HG03103 (cell line): ENCODE measurements at regions not wholly inside any gene's neighbourhood (a gene's known extent, or its start where the extent isn't known, plus 50 kb on each side); places are given as distances from the start of the nearest gene placed in this dataset.

Experiments used
- ATAC-seq: cut with Tn5 transposase; IDR thresholded peaks from one replicate; pipeline ENCODE4 v1.9.1; 2021; ENCODE audit warnings: low read depth; ENCODE audit not compliant: unreplicated experiment

DNA sequence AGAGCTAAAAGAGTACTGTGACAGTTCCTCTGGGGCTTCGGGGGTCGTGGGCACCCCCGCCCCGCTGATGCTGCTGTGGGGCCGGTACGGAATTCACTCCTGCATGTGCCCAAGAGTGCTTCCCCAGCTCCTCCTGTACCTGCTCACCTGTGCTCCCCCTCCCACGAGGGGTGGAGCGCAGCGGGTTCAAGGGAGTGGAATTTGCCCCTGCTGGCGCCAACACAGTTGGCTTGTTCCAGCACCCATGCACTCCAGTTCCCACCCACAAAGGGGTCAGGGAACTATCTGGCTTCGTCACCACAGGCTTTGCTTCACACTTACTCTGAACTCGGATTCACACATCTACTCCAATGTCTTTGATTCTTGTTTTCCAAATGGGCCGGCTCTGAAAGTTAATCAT, 1086.9 kb upstream of the CDH6 start:
- ATAC-seq = no peak

GRCh38 chr5:30104872-30105596, 1088.5 kb upstream of the CDH6 start:
- ATAC-seq = no peak

- ATAC-seq = no peak
These were observed 1089.9 kb upstream of the CDH6 start for GRCh38 chr5:30103452-30104202.

- ATAC-seq = no peak
These were observed 1090.4 kb upstream of the CDH6 start for GRCh38 chr5:30103052-30103451.

- no peak for ATAC-seq
These were observed 1091.3 kb upstream of the CDH6 start for GRCh38 chr5:30102185-30102584.

DNA sequence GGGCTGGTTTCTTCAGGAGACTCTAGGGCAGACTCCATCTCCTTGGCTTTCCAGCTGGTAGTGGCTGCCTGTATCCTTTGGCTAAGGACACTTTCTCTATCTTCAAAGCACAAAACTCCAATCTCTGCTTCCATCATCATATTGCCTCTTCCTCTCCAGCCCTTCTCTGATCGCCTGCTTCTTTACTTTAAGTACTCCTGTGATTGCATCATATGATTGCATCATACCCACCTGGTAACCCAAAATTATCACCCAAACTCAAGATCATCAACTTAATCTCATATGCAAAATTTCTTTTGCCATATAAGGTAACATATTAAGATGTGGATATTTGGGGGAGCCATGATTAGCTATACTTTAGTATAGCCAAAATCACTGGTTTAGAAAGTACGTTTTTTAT, 1092.6 kb upstream of the CDH6 start:
- ATAC-seq = no peak

DNA sequence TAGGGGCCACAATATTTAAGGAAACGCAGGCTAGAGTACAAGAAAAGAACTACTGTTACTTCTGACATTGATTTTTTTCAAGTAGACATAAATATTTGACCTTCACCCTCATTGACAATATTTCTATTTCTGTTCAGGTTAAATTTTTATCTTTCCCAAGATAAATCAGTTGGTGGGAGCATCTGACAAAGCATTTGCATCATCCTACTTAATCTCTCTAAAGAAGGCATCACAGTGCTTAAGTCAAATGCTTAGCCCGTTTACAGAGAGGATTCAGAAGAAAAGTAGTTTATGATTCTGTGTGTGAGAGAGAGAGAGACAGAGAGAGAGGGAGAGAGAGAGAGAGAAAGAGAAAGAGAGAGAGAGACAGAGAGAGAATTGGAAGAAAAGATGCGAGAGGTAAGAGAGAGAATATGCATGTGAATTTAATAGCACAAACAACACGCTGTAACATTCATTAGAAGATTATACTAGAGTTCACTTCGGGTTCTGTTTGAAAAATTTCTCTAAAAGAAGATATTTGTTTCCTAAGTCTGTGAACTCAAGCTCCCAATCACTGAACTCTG, 1093.3 kb upstream of the CDH6 start:
- no peak for ATAC-seq

- no peak for ATAC-seq
These were observed 1093.9 kb upstream of the CDH6 start for GRCh38 chr5:30099634-30100033.

DNA sequence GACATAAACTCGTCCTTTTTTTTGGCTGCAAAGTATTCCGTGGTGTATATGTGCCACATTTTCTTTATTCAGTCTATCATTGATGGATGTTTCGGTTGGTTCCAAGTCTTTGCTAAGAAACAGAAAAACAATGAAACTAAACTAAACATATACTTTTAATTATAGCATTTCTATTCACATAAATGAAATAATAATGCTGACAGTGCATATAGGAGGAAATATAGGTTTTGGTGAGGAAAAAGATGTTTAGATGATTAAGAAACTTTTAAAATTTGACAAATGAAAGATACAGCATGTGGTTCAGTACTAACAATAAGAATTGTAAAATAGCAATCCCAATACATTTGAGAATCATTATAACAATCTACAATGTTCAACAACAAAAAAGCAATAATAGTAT, 1094.5 kb upstream of the CDH6 start:
- ATAC-seq = no peak

DNA sequence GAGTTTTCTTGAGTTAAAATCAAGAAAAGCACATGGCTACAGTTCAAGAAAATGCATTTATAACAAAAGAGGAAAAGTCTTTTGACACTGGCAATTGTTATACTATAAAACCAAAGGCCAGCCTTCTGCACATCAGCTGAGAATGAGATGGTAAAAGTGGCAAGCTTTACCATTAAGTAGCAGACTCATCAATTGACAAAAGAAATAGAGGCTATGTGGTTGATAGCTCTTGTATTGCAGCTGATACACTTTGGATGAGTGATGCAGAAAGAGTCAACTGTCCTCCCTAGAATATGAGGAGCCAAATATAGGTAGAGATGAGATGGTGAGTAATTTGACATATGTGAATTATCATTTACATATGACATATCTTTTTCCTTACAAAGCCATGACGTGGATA, 1100.9 kb upstream of the CDH6 start:
- ATAC-seq = no peak

DNA sequence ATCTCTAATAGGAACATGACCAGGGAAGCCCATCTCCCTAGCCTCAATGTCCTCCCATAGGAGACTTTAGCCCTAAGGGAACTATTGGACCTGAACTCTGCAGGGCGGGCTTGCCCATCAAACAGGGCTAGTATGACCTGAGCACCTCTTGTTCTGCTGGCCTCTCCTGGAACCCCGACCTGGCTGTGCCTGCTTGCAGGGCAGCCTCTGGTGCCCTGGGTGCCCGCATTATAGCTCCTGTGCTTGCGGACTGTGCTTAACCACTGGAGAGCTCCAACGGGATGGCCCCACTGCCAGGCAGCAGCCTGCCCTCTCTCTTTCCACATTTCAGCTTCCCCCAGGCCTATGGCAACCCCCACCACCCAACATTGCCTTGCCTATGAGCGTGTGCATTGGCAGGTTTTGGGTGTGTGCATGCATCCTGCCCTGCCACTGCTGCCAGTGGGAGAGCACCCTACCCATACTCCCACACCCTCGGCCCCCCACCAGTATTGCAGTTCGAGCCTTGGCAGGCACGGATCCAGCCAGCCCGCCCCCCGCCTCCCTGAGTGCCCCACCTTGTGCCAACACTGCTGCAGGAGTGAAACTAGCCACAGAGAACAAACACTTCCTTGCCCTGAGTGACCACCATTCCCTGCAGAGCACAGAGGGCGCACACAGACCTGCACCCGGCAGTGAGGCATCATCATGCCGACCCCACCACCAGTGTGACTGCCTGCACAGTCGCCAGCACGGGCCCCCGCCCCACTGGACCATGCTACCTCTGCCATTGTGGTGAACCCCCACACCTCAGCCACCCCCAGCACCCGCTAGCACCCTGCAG, 1123.8 kb upstream of the CDH6 start:
- no peak for ATAC-seq

GRCh38 chr5:30063503-30063902, 1130.0 kb upstream of the CDH6 start:
- ATAC-seq = no peak

DNA sequence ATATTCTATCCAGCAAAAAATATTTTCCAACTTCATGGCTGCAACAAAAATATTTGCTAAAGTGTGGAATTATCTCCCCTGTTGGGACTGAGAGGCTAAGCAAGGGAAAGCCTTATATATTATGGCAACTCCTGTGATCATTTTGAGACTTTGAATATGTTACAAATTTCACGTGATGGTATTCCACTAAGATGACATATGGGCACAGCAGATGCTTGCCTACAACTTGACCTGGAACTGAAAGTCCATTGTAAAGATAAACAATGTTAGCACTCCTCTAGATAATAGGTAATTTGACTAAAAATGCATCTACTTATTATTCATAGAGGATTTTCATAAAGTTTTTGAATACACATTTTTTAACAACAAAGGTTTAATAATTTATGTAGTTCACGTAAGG, 1141.5 kb upstream of the CDH6 start:
- no peak for ATAC-seq

DNA sequence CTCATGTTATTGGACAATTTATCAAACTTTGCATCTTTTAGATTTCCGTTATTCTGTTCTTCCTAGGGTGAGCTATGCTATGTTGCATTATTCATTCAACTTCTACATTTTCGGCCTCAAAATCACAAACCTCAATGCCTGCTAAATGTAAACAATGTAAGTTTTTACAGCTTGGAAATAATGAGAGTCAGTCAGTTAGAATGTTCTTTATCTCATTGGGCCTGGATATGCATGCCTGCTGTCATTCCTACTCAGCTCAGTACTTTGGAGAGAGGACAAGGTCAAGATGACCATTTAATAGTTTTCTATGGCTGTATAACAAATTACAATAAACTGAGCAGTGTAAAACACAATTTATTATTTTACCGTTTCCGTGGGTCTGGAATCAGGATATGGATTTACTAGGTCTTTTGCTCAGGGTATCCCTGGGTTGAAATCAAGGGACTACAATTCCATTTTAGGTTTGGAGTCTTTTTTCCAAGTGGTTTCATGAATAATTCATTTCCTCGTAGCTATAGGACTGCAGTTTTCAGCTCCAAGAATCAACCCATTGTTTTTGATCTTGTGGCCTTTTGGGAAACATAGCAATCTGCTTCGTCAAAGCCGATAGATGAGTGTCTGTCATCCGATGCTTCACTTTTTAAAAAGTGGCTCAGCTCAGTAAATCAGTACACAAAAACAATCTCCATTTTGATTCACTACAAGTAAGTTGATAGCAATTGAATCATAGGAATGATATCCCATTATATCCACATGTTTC, 1143.2 kb upstream of the CDH6 start:
- ATAC-seq = no peak

- ATAC-seq = no peak
These were observed 1150.8 kb upstream of the CDH6 start for GRCh38 chr5:30042677-30043076.

DNA sequence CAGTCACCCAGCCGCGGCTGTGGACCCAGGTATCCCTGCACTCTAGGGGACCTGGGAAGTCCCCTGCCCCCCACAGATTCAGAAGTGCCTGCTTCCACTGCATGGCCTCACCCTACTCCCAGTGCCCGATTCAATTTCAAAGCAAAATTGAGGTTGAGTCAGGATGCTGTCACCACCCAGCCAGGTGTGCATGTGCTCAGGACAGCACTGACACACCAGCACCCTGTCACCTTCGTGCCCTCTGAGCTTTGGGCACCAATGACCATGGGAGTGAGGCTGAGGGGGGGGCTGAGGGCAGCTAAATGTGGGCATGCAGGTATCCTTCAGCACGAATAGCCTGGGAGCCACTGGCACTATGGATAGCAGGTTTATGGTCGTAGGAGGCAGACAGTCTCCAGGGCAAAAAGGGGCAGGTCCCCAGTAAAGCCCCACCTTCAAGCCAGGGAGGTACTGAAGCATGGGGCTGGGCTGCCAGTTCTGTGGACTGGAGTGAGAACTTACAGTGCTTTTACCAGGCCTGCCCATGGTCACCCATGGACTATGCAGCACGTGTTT, 1151.6 kb upstream of the CDH6 start:
- ATAC-seq = no peak

GRCh38 chr5:30041291-30041690, 1152.2 kb upstream of the CDH6 start:
- ATAC-seq = no peak

GRCh38 chr5:30040488-30041118, 1152.9 kb upstream of the CDH6 start:
- ATAC-seq = no peak

GRCh38 chr5:30039379-30039778, 1154.1 kb upstream of the CDH6 start:
- no peak for ATAC-seq

GRCh38 chr5:30034870-30035269, 1158.6 kb upstream of the CDH6 start:
- ATAC-seq = no peak
